ENCODE measurements at regions not wholly inside any gene's neighbourhood (a gene's known extent, or its start where the extent isn't known, plus 50 kb on each side); places are given as distances from the start of the nearest gene placed in this dataset.
"Not testable (repeated sequence)": the region's sequence is repeated elsewhere in the genome, so short reads cannot be mapped to it uniquely, and the experiment has no call there.

DNA sequence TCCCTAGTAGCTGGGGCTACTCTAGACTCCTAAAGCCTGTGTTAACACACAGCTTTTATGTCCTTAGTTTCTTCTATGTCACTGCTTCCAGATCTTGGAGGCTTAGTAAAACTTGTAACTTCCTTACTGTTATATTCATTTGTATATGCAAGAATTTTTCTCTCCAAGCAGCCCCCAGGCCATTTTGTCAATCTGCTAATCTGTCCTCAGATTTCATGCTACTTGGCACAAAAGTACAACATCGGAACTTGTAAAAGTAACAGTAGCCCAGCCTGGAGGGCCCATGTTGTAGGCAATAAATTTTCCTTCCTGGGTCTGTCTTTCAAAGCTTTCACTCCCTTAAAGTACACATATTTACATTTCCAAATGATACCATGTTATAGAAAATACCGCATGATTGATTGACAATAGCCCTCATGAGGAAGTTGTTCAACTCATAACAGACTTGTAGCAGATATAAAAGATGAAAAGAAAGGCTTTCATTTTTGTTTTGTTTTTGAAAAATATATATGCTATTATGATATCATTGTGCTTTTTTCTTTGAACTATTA is 324.2 kb downstream of the NEK10 start:
- Mint-ChIP-seq H3K27me3 (no peaks in the 10 kb centered on the region), H3K27ac (no peak overlapping the region), H3K4me3 (no peak overlapping the region), H3K4me1 (ENCODE audit: low read depth) (no peaks in the 10 kb centered on the region), H3K9me3 (peaks cover 2% of the 10 kb centered on the region), H3K36me3 (ENCODE audit: low read depth) (no peaks in the 10 kb centered on the region)
- no peak for DNase-seq
- intact Hi-C loops (cut with micrococcal nuclease), result no loop called here
- ChIA-PET POLR2A (interaction anchor here (0.6 kb wide), 1 partner anchor 15 kb away, joined by 4 read pairs; no protein-coding TSS in a partner anchor), CTCF (no interaction called here)
- ATAC-seq, result no peak
- TF ChIP-seq, protein P1, sequence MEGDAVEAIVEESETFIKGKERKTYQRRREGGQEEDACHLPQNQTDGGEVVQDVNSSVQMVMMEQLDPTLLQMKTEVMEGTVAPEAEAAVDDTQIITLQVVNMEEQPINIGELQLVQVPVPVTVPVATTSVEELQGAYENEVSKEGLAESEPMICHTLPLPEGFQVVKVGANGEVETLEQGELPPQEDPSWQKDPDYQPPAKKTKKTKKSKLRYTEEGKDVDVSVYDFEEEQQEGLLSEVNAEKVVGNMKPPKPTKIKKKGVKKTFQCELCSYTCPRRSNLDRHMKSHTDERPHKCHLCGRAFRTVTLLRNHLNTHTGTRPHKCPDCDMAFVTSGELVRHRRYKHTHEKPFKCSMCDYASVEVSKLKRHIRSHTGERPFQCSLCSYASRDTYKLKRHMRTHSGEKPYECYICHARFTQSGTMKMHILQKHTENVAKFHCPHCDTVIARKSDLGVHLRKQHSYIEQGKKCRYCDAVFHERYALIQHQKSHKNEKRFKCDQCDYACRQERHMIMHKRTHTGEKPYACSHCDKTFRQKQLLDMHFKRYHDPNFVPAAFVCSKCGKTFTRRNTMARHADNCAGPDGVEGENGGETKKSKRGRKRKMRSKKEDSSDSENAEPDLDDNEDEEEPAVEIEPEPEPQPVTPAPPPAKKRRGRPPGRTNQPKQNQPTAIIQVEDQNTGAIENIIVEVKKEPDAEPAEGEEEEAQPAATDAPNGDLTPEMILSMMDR (IDR thresholded peaks at IDR 0.05), result no peak

DNA sequence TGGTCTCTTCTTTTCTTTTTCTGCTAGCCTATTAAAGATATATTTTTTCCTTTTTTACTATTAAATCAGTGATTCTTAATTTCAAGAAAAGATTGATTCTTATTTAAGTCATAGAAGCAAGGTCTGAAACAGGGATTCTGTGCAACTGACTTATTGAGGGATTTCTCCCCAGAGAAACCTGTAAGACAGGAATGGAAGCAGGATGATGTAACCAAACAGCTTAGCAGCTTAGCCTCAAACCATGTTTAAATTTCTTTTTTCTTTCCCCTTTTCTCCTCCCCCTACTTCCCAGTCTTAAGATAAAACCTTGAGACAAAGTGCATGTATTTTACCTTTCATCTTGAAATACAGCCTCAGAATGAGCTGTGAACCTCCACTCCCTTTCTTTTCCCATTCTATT is 322.8 kb downstream of the NEK10 start:
- ChIA-PET CTCF (no interaction called here), POLR2A (no interaction called here)
- Mint-ChIP-seq H3K4me1 (ENCODE audit: low read depth) (no peaks in the 10 kb centered on the region), H3K27me3 (no peaks in the 10 kb centered on the region), H3K27ac (no peak overlapping the region), H3K36me3 (ENCODE audit: low read depth) (no peaks in the 10 kb centered on the region), H3K4me3 (no peak overlapping the region), H3K9me3 (peaks cover 9% of the 10 kb centered on the region)
- no peak for DNase-seq
- intact Hi-C loops (cut with micrococcal nuclease), result no loop called here
- no peak for ATAC-seq
- TF ChIP-seq, protein P1 (IDR thresholded peaks at IDR 0.05), result no peak

DNA sequence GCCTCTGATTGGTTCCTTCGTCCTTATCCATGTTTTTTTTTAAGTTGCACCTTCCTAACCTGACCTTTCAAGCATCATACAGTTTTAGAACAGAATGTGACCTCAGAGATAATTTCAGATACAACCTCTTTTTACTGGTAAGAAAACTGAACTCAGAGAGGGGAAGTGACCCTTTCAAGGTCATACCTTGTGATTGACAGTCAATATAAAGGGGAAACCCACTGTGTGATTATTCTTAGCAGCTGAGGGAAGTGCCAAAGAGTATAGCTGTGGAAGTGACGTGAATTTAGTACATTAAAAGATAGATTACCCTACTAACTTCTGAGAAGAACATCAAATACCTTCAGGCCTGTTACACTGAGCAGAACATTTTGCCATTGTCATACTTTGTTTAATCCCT is 319.4 kb downstream of the NEK10 start:
- DNase-seq, result no peak
- no peak overlapping the region for H3K27ac Mint-ChIP-seq
- H3K9me3 Mint-ChIP-seq, result peaks cover 19% of the 10 kb centered on the region
- ChIA-PET CTCF (no interaction called here), POLR2A (no interaction called here)
- no peak for ATAC-seq
- no peaks in the 10 kb centered on the region for H3K27me3 Mint-ChIP-seq
- no peaks in the 10 kb centered on the region for H3K4me1 Mint-ChIP-seq (ENCODE audit: low read depth)
- no peaks in the 10 kb centered on the region for H3K36me3 Mint-ChIP-seq (ENCODE audit: low read depth)
- TF ChIP-seq, protein P1 (IDR thresholded peaks at IDR 0.05), result no peak
- intact Hi-C loops (cut with micrococcal nuclease), result no loop called here
- H3K4me3 Mint-ChIP-seq, result no peak overlapping the region

DNA sequence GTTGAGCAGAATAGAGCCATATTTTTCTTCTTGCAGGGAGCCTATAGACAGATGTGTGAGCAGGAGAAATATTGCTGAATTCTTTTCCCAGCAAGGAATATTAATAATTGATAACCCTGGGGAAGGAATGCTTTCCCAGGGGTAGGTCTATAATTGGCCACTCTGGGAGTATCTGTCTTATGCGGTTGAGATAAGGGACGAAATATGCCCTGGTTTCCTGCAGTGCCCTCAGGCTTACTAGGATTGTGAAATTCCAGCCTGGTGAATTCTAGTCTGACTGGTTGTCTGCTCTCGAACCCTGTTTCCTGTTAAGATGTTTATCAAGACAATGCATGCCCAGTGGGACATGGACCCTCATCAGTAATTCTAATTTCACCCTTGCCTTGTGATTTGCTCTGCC is 317.7 kb downstream of the NEK10 start:
- ATAC-seq; POLR2A ChIA-PET; H3K27ac Mint-ChIP-seq; H3K4me3 Mint-ChIP-seq; DNase-seq; H3K27me3 Mint-ChIP-seq; intact Hi-C loops (cut with micrococcal nuclease); H3K36me3 Mint-ChIP-seq (ENCODE audit: low read depth); H3K4me1 Mint-ChIP-seq (ENCODE audit: low read depth); CTCF ChIA-PET: not testable (repeated sequence)
- peaks cover 19% of the 10 kb centered on the region for H3K9me3 Mint-ChIP-seq

DNA sequence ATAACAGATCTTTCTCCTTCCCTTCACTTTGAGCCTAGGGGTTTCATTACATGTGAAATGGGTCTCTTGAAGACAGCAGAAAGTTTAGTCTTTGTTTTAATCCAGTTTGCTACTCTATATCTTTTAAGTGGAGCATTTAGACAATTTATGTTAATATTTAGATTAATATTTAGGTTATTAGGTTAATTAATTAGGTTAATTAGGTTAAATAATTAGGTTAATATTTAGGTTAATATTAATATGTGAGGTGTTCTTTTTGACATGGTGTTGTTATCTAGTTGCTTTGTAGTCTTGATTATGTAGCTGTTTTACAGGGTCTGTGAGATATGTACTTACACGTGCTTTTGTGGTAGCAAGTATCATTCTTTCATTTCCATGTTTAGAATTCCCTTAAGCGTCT is 312.9 kb downstream of the NEK10 start:
- TF ChIP-seq, protein P1 (IDR thresholded peaks at IDR 0.05), result no peak
- DNase-seq (no peak), ATAC-seq (no peak)
- Mint-ChIP-seq H3K36me3 (ENCODE audit: low read depth) (no peaks in the 10 kb centered on the region), H3K27me3 (peaks cover 4% of the 10 kb centered on the region), H3K27ac (no peak overlapping the region), H3K4me3 (no peak overlapping the region), H3K9me3 (peaks cover 13% of the 10 kb centered on the region), H3K4me1 (ENCODE audit: low read depth) (no peaks in the 10 kb centered on the region)
- ChIA-PET POLR2A (no interaction called here), CTCF (no interaction called here)
- intact Hi-C loops (cut with micrococcal nuclease), result no loop called here

DNA sequence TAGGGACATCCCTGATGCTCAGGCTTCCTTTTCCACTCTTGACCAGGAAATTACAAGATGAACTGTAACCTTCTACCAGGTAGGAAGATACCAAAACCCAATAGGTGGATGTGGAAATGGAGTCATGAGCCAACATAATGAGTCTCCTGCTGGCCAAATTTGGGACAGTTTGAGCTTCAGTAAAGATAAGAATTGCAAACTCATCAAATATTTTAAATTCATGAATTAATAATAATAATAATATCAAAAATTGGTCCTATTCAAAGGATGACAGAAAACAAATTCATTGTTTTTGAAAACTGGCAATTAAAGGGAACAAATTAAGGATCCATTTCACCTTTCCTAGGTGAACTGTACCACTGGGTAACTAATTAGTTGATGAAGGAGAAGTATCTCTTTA is 309.7 kb downstream of the NEK10 start:
- CTCF ChIA-PET, result no interaction called here
- Mint-ChIP-seq H3K4me3 (no peak overlapping the region), H3K4me1 (ENCODE audit: low read depth) (no peaks in the 10 kb centered on the region), H3K27ac (no peak overlapping the region), H3K9me3 (peaks cover 3% of the 10 kb centered on the region), H3K36me3 (ENCODE audit: low read depth) (no peaks in the 10 kb centered on the region), H3K27me3 (peaks cover 6% of the 10 kb centered on the region)
- intact Hi-C loops (cut with micrococcal nuclease), result no loop called here
- POLR2A ChIA-PET, result interaction anchor here (0.6 kb wide), 1 partner anchor 15 kb away, joined by 4 read pairs; no protein-coding TSS in a partner anchor
- no peak for ATAC-seq
- TF ChIP-seq, protein P1 (IDR thresholded peaks at IDR 0.05), result no peak
- no peak for DNase-seq
